ENCODE measurements at regions not wholly inside any gene's neighbourhood (a gene's known extent, or its start where the extent isn't known, plus 50 kb on each side); places are given as distances from the start of the nearest gene placed in this dataset.

DNA sequence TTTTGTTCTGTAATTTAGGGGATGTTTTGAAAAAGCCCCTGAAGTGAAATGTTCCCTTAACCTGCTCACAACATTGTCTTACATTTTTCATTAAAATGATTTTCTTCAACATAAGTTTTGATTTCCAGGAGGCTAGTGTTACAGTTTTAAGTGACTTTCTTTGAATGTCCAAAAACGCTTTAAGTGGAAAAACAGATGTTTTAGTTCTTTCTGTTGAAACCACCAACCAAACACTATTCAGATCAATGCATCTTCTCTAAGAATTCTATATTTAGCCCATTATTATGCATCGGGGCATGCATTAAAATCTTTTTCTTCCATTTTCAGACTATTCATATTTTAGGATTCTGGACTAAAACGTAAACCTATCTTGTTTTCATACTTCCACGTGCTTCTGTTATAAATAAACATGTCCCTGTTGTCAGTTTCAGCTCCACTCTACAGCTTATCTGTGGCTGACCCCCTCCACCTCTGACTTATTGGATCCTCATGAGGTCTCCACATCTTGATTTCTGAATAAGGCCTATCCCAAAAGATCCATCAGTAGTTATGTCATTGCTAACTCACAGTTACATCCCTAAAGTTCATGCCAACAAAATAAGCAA is 882.3 kb upstream of the SEMA6A start:
- DNase-seq (ENCODE audit: low read depth, low spot score) = no peak
- H3K4me3 Mint-ChIP-seq = no peak overlapping the region
- H3K4me1 Mint-ChIP-seq = no peaks in the 10 kb centered on the region
- H3K27me3 Mint-ChIP-seq (ENCODE audit: low read depth) = no peaks in the 10 kb centered on the region
- TF ChIP-seq, protein P1, sequence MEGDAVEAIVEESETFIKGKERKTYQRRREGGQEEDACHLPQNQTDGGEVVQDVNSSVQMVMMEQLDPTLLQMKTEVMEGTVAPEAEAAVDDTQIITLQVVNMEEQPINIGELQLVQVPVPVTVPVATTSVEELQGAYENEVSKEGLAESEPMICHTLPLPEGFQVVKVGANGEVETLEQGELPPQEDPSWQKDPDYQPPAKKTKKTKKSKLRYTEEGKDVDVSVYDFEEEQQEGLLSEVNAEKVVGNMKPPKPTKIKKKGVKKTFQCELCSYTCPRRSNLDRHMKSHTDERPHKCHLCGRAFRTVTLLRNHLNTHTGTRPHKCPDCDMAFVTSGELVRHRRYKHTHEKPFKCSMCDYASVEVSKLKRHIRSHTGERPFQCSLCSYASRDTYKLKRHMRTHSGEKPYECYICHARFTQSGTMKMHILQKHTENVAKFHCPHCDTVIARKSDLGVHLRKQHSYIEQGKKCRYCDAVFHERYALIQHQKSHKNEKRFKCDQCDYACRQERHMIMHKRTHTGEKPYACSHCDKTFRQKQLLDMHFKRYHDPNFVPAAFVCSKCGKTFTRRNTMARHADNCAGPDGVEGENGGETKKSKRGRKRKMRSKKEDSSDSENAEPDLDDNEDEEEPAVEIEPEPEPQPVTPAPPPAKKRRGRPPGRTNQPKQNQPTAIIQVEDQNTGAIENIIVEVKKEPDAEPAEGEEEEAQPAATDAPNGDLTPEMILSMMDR (conservative IDR thresholded peaks at IDR 0.05) = no peak
- no peak overlapping the region for H3K27ac Mint-ChIP-seq (ENCODE audit: unreplicated experiment)
- no peaks in the 10 kb centered on the region for H3K36me3 Mint-ChIP-seq (ENCODE audit: low read depth)
- H3K9me3 Mint-ChIP-seq = peaks cover 17% of the 10 kb centered on the region

DNA sequence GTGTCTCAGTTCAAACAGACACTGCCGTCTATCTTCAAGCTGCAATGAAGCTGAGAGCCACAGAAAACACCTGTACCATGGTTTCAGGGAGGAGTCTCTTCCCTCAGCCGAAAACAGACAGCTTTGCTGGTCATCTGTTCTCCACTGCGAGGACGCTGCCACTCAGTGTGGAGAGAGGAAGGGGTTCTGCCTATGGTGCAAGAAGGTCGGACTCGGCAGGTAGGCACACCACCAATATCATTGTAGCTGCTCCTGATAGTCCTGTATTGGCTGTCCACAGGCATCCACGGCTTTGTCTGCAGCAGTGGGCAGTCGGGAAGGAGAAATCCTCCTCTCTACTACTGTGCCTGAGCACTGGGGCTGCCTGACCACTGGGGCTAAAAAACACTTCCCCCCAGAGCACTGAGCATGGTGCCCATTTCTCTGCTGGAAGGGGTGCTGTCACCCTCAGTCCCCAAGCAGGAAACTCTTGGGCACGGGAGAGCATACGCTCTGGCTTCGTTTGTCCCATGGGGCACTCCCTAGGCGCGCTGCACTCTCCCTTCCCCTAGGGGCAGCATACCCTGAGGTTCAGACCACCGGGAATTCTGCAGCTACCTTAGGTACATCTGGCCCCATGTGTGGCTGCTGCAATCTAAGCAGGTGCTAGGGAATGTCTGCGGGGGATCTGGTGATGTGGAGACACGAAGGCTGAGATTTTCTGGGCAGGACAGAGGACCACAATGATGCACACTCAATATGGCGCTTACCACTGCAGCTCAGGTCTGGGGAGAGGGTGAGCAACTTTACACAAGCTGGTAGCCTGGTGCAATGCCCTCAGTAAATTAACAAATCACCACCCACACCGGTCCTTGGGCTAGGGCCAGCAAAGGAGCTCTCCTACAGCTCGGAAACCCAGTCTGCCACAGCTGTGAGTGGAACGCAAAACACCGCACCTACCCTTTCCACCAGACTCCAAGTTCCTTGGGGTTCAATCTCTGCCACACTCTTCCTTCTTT is 880.9 kb upstream of the SEMA6A start:
- TF ChIP-seq, protein P1 (conservative IDR thresholded peaks at IDR 0.05) = peak; percentile 63
- Mint-ChIP-seq H3K4me3 (no peak overlapping the region), H3K27me3 (ENCODE audit: low read depth) (no peaks in the 10 kb centered on the region), H3K4me1 (no peaks in the 10 kb centered on the region), H3K27ac (ENCODE audit: unreplicated experiment) (no peak overlapping the region), H3K36me3 (ENCODE audit: low read depth) (no peaks in the 10 kb centered on the region), H3K9me3 (peaks cover 17% of the 10 kb centered on the region)
- DNase-seq (ENCODE audit: low read depth, low spot score) = no peak

DNA sequence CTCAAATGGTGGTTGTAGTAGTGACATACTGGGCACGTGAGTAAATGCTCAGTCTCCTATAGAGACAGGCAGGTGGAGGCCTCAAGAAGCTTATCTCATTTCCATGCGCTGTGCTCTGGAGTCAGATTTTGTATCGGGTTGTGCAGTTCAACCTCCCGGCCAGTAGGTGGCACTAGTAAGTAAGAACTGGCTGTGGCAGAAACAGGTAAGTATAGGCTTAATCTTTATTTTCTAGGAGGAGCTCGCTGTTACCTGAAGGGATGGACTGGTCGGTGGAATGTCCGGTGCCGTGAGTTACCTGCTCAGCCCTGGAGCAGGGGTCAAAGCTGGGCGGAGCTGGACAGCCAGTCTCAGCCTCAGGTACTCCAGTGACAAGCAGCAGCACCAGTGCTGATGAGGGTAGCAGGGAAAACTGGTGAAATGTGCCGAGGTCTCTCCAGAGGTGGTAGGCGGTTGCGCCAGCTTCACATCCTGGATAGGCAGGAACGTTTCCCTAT is 880.1 kb upstream of the SEMA6A start:
- H3K27me3 Mint-ChIP-seq (ENCODE audit: low read depth) = no peaks in the 10 kb centered on the region
- H3K9me3 Mint-ChIP-seq = peaks cover 17% of the 10 kb centered on the region
- TF ChIP-seq, protein P1 (conservative IDR thresholded peaks at IDR 0.05) = peak; percentile 82
- H3K4me1 Mint-ChIP-seq = no peaks in the 10 kb centered on the region
- no peaks in the 10 kb centered on the region for H3K36me3 Mint-ChIP-seq (ENCODE audit: low read depth)
- no peak overlapping the region for H3K27ac Mint-ChIP-seq (ENCODE audit: unreplicated experiment)
- DNase-seq (ENCODE audit: low read depth, low spot score) = no peak
- H3K4me3 Mint-ChIP-seq = no peak overlapping the region

DNA sequence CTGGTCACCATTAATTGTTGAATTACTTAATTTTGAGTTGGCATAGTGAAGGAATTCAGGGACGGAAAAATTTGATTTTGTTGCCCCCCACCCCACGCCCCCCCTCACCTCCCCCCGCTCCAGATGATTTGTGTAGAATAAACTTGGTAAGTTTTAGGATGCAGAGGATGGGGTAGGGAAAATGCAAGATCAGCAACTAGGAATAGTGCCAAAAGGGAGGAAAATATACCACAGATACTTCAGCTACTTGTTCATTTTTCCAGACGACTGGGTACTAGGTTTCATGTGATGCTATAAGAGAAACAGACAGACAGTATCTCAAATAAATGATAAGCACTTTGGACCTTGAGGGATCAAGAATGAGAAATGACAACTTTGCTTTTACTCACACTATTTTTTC is 862.2 kb upstream of the SEMA6A start:
- no peaks in the 10 kb centered on the region for H3K9me3 Mint-ChIP-seq
- no peaks in the 10 kb centered on the region for H3K36me3 Mint-ChIP-seq (ENCODE audit: low read depth)
- TF ChIP-seq, protein P1 (conservative IDR thresholded peaks at IDR 0.05) = no peak
- no peak overlapping the region for H3K27ac Mint-ChIP-seq (ENCODE audit: unreplicated experiment)
- H3K27me3 Mint-ChIP-seq (ENCODE audit: low read depth) = no peaks in the 10 kb centered on the region
- DNase-seq (ENCODE audit: low read depth, low spot score) = no peak
- H3K4me1 Mint-ChIP-seq = peaks cover 5% of the 10 kb centered on the region
- H3K4me3 Mint-ChIP-seq = no peak overlapping the region

- peaks cover 5% of the 10 kb centered on the region for H3K4me1 Mint-ChIP-seq
- no peak overlapping the region for H3K27ac Mint-ChIP-seq (ENCODE audit: unreplicated experiment)
- no peak overlapping the region for H3K4me3 Mint-ChIP-seq
- DNase-seq (ENCODE audit: low read depth, low spot score) = no peak
- peaks cover 3% of the 10 kb centered on the region for H3K9me3 Mint-ChIP-seq
- no peaks in the 10 kb centered on the region for H3K36me3 Mint-ChIP-seq (ENCODE audit: low read depth)
- no peaks in the 10 kb centered on the region for H3K27me3 Mint-ChIP-seq (ENCODE audit: low read depth)
- TF ChIP-seq, protein P1 (conservative IDR thresholded peaks at IDR 0.05) = no peak
Observed at GRCh38 chr5:117435203-117435602, 860.6 kb upstream of the SEMA6A start.

All from neural crest cell (in vitro differentiated cells).